Caco-2 (cell line): ENCODE measurements at regions not wholly inside any gene's neighbourhood (a gene's known extent, or its start where the extent isn't known, plus 50 kb on each side); places are given as distances from the start of the nearest gene placed in this dataset.

Experiments used
- BruUV-seq: library from RNA; stranded (reverse); fragments of 400-500 nt; replicated peaks from 2 replicates; lab custom pipeline; 2021; lab: Mats Ljungman, UMichigan
- CTCF ChIA-PET: fragments of 300-600 bp; sonication (Branson Sonifier 250); formaldehyde crosslinking; loops from one replicate; lab custom pipeline; 2022; ENCODE audit warnings: antibody characterized with exemption; lab: Charles Lee
- POLR2A ChIA-PET: fragments of 300-600 bp; sonication (Branson Sonifier 250); formaldehyde crosslinking; loops from one replicate; lab custom pipeline; 2022; ENCODE audit warnings: antibody characterized with exemption; lab: Charles Lee
- DNase-seq, 2 experiments: peaks; one replicate each; pipeline versions ENCODE4 v3.0.0 to v3.0.0-alpha.2; 2020 to 2022
- H3K27me3 ChIP-seq: replicated peaks from 2 replicates; pipeline ENCODE4 v1.6.0; 2011; ENCODE audit warnings: low read length; ENCODE audit not compliant: control insufficient read depth, insufficient read depth
- H3K36me3 ChIP-seq: 2 replicates; pipeline ENCODE4 v1.5.1; 2011; ENCODE audit warnings: low read length; ENCODE audit not compliant: control insufficient read depth, insufficient read depth
- H3K4me1 ChIP-seq: fragments of 250-450 bp; sonication (Bioruptor Pico); 2 replicates; pipeline ENCODE4 v1.5.1; 2020; ENCODE audit warnings: mild to moderate bottlenecking
- H3K4me3 ChIP-seq: 2 replicates; pipeline ENCODE4 v1.5.1; 2011; ENCODE audit warnings: low read depth, mild to moderate bottlenecking, control low read depth, low read length
- H3K9me3 ChIP-seq: fragments of 250-450 bp; sonication (Bioruptor Pico); 2 replicates; pipeline ENCODE4 v1.5.1; 2020; ENCODE audit warnings: mild to moderate bottlenecking, moderate library complexity
- H3K27ac Mint-ChIP-seq: one replicate; pipeline ENCODE4 v1.8.0; 2022; ENCODE audit warnings: mixed read lengths; ENCODE audit not compliant: unreplicated experiment
- H3K27me3 Mint-ChIP-seq: one replicate; pipeline ENCODE4 v1.8.0; 2022; ENCODE audit warnings: mixed read lengths; ENCODE audit not compliant: insufficient read depth, unreplicated experiment
- H3K36me3 Mint-ChIP-seq: one replicate; pipeline ENCODE4 v1.8.0; 2022; ENCODE audit warnings: mild to moderate bottlenecking, mixed read lengths; ENCODE audit not compliant: insufficient read depth, unreplicated experiment
- H3K4me1 Mint-ChIP-seq: one replicate; pipeline ENCODE4 v1.8.0; 2022; ENCODE audit warnings: low read depth, mixed read lengths; ENCODE audit not compliant: unreplicated experiment
- H3K4me3 Mint-ChIP-seq: one replicate; pipeline ENCODE4 v1.8.0; 2022; ENCODE audit warnings: mild to moderate bottlenecking, moderate library complexity, mixed read lengths; ENCODE audit not compliant: unreplicated experiment
- H3K9me3 Mint-ChIP-seq: one replicate; pipeline ENCODE4 v1.8.0; 2022; ENCODE audit warnings: mixed read lengths; ENCODE audit not compliant: unreplicated experiment
- intact Hi-C: fragments of 100-400 bp; cut with micrococcal nuclease; formaldehyde crosslinking; loops from one replicate; pipeline ENCODE4 v1.10.0; 2022; ENCODE audit not compliant: unreplicated experiment
- TF ChIP-seq, protein P1 (sequence below), 2 experiments: fragments of 200-600 bp in 1 of 2; IDR thresholded peaks; 1 replicate in 1 of 2; 2 replicates in 1 of 2; pipeline versions ENCODE4 v1.5.1 to v1.8.0; 2011 to 2022; ENCODE audit warnings: antibody characterized with exemption in 1 of 2, control low read depth in 1 of 2, inconsistent platforms in 1 of 2, low read depth in 1 of 2, low read length in 1 of 2, mild to moderate bottlenecking in 1 of 2, moderate library complexity in 1 of 2; ENCODE audit not compliant: insufficient read depth in 1 of 2, severe bottlenecking in 1 of 2, unreplicated experiment in 1 of 2

DNA sequence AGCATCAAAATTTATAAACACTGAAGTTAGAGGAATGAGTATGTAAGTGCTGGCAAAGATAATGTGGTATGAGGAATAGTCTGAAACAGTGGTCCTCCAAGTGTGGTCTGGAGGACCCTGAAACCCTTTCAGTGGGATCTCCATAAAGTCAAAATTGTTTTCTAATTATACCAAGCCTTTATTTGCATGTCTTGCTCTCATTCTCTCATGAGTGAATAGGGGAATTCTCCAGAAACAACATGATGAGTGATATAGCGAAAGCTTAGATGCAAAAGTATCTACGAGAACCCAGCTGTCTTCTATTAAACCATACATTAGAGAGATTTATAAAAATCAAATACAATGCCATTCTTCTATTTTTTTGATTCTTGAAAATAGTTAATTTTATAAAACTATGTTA, 145.0 kb upstream of the RAG2 start:
- no TSS peak for BruUV-seq
- H3K4me3 ChIP-seq, result no peak overlapping the region
- H3K27me3 Mint-ChIP-seq, result peaks cover 16% of the 10 kb centered on the region
- no peak for DNase-seq
- CTCF ChIA-PET, result no interaction called here
- H3K9me3 ChIP-seq, result no peaks in the 10 kb centered on the region
- no peaks in the 10 kb centered on the region for H3K36me3 Mint-ChIP-seq
- H3K4me1 Mint-ChIP-seq, result no peaks in the 10 kb centered on the region
- no peak overlapping the region for H3K27ac Mint-ChIP-seq
- no peak overlapping the region for H3K4me3 Mint-ChIP-seq
- intact Hi-C loops, result no loop called here
- H3K36me3 ChIP-seq, result no peaks in the 10 kb centered on the region
- H3K9me3 Mint-ChIP-seq, result no peaks in the 10 kb centered on the region
- no peaks in the 10 kb centered on the region for H3K4me1 ChIP-seq
- TF ChIP-seq, protein P1, sequence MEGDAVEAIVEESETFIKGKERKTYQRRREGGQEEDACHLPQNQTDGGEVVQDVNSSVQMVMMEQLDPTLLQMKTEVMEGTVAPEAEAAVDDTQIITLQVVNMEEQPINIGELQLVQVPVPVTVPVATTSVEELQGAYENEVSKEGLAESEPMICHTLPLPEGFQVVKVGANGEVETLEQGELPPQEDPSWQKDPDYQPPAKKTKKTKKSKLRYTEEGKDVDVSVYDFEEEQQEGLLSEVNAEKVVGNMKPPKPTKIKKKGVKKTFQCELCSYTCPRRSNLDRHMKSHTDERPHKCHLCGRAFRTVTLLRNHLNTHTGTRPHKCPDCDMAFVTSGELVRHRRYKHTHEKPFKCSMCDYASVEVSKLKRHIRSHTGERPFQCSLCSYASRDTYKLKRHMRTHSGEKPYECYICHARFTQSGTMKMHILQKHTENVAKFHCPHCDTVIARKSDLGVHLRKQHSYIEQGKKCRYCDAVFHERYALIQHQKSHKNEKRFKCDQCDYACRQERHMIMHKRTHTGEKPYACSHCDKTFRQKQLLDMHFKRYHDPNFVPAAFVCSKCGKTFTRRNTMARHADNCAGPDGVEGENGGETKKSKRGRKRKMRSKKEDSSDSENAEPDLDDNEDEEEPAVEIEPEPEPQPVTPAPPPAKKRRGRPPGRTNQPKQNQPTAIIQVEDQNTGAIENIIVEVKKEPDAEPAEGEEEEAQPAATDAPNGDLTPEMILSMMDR (IDR thresholded peaks at IDR 0.05; ENCODE audit: insufficient read depth in 1 of 2, low read depth in 1 of 2, low read length in 1 of 2, severe bottlenecking in 1 of 2, unreplicated experiment in 1 of 2), result no peak
- POLR2A ChIA-PET, result no interaction called here
- no peaks in the 10 kb centered on the region; the same call in 1 of the 2 replicates for H3K27me3 ChIP-seq

DNA sequence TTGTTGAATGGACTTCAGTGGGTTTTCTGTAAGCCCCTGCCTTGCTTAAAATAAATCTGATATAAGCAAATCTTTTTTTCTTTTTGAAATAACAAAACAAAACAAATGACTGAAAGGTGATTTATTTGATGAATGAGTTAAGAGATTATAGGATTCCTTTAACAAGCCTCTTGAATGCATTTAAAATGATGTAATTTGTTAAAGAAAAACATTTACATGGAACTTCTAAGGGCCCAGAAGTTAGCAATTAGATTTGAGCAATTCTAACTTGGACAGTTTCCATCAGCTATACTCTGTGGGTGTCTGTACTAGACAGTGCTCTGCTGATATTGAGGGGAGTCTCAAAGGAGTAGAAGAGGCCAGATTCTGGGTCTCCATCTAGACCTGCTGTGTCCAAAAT, 143.5 kb upstream of the RAG2 start:
- Histone ChIP-seq H3K4me1 (no peaks in the 10 kb centered on the region), H3K36me3 (no peaks in the 10 kb centered on the region), H3K9me3 (no peaks in the 10 kb centered on the region), H3K27me3 (no peaks in the 10 kb centered on the region), H3K4me3 (no peak overlapping the region)
- no peak for DNase-seq
- Mint-ChIP-seq H3K36me3 (no peaks in the 10 kb centered on the region), H3K27me3 (peaks cover 20% of the 10 kb centered on the region), H3K4me1 (no peaks in the 10 kb centered on the region), H3K9me3 (no peaks in the 10 kb centered on the region), H3K27ac (no peak overlapping the region), H3K4me3 (no peak overlapping the region)
- intact Hi-C loops, result no loop called here
- BruUV-seq, result no TSS peak
- POLR2A ChIA-PET, result no interaction called here
- CTCF ChIA-PET, result no interaction called here
- TF ChIP-seq, protein P1 (IDR thresholded peaks at IDR 0.05; ENCODE audit: insufficient read depth in 1 of 2, low read depth in 1 of 2, low read length in 1 of 2, severe bottlenecking in 1 of 2, unreplicated experiment in 1 of 2), result no peak

DNA sequence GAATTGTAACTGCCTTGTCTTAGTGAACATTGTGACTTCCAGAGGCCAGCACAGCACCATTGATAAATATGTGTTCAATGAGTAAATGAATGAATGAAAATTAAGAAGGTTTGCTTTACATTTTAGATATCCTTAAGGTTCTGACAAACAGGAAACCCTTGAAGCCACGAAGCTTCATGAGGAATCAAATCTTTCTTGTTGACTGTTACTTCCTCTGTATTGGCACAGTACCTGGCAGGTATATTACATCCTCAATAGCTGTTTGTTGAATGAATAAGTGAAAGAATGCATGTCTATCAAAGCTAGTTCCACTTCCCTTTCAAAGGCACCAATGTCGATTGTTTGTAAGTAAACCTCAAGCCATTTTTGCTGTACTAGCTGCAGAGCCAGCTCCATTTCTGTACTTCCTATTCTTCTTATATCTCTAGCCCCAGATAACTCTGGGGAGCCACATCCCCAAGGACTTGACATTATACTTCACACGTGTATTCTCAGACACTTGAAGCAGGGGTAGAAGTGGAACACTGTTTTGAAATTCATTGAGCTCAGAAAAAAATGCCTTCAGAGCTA, 140.3 kb upstream of the RAG2 start:
- H3K9me3 Mint-ChIP-seq, result no peaks in the 10 kb centered on the region
- no TSS peak for BruUV-seq
- TF ChIP-seq, protein P1 (IDR thresholded peaks at IDR 0.05; ENCODE audit: insufficient read depth in 1 of 2, low read depth in 1 of 2, low read length in 1 of 2, severe bottlenecking in 1 of 2, unreplicated experiment in 1 of 2), result no peak
- H3K9me3 ChIP-seq, result no peaks in the 10 kb centered on the region
- H3K36me3 Mint-ChIP-seq, result no peaks in the 10 kb centered on the region
- intact Hi-C loops, result no loop called here
- no peaks in the 10 kb centered on the region for H3K36me3 ChIP-seq
- no peak overlapping the region for H3K4me3 ChIP-seq
- H3K4me3 Mint-ChIP-seq, result no peak overlapping the region
- H3K4me1 Mint-ChIP-seq, result no peaks in the 10 kb centered on the region
- POLR2A ChIA-PET, result no interaction called here
- DNase-seq, result no peak
- H3K27ac Mint-ChIP-seq, result no peak overlapping the region
- H3K4me1 ChIP-seq, result no peaks in the 10 kb centered on the region
- CTCF ChIA-PET, result interaction anchor here (1.3 to 2.8 kb wide), 2 partner anchors 9 kb away, joined by 9 to 14 read pairs; no protein-coding TSS in a partner anchor
- H3K27me3 Mint-ChIP-seq, result peaks cover 27% of the 10 kb centered on the region
- H3K27me3 ChIP-seq, result no peaks in the 10 kb centered on the region
